SJCRH30 (cell line): ENCODE measurements at regions not wholly inside any gene's neighbourhood (a gene's known extent, or its start where the extent isn't known, plus 50 kb on each side); places are given as distances from the start of the nearest gene placed in this dataset.

Source experiments
- DNase-seq, 2 experiments: peaks; one replicate each; pipeline ENCODE4 v3.0.0-alpha.2; 2015 to 2020
- H3K27ac ChIP-seq: fragments of 250-450 bp; sonication (Bioruptor Pico); 2 replicates; pipeline ENCODE4 v1.5.1; 2020; ENCODE audit warnings: mild to moderate bottlenecking, moderate library complexity
- H3K27me3 ChIP-seq: fragments of 250-450 bp; sonication (Bioruptor Pico); 2 replicates; pipeline ENCODE4 v1.5.1; 2020; ENCODE audit warnings: mild to moderate bottlenecking, moderate library complexity
- H3K36me3 ChIP-seq: fragments of 250-450 bp; sonication (Bioruptor Pico); 2 replicates; pipeline ENCODE4 v1.5.1; 2020; ENCODE audit warnings: mild to moderate bottlenecking, moderate library complexity
- H3K4me1 ChIP-seq: fragments of 250-450 bp; sonication (Bioruptor Pico); 2 replicates; pipeline ENCODE4 v1.5.1; 2020; ENCODE audit warnings: mild to moderate bottlenecking, moderate library complexity
- H3K4me3 ChIP-seq: fragments of 250-450 bp; sonication (Bioruptor Pico); 2 replicates; pipeline ENCODE4 v1.5.1; 2020; ENCODE audit warnings: mild to moderate bottlenecking, moderate library complexity
- H3K9me3 ChIP-seq: fragments of 250-450 bp; sonication (Bioruptor Pico); replicated peaks from 2 replicates; pipeline ENCODE4 v1.5.1; 2020; ENCODE audit warnings: mild to moderate bottlenecking, moderate library complexity

GRCh38 chr6:152874267-152874666, 108.6 kb downstream of the FBXO5 start:
- no peak overlapping the region for H3K27ac ChIP-seq
- no peaks in the 10 kb centered on the region for H3K9me3 ChIP-seq
- no peaks in the 10 kb centered on the region for H3K27me3 ChIP-seq
- 0 out of 2 replicates have a peak, but pooled peaks cover 3% of the 10 kb centered on the region for H3K36me3 ChIP-seq
- no peak for DNase-seq
- H3K4me1 ChIP-seq, result no peaks in the 10 kb centered on the region
- H3K4me3 ChIP-seq, result no peak overlapping the region

- peak; percentile 12 to 30 for DNase-seq
- Histone ChIP-seq H3K27ac (no peak overlapping the region), H3K36me3 (0 out of 2 replicates have a peak, but pooled peaks cover 3% of the 10 kb centered on the region)
These were observed 107.8 kb downstream of the FBXO5 start for GRCh38 chr6:152874846-152875568.

GRCh38 chr6:152879681-152880080, 103.2 kb downstream of the FBXO5 start:
- no peak overlapping the region for H3K27ac ChIP-seq
- H3K4me1 ChIP-seq, result no peaks in the 10 kb centered on the region
- no peak overlapping the region for H3K4me3 ChIP-seq
- H3K9me3 ChIP-seq, result no peaks in the 10 kb centered on the region
- H3K36me3 ChIP-seq, result no peaks in the 10 kb centered on the region
- no peak for DNase-seq
- no peaks in the 10 kb centered on the region for H3K27me3 ChIP-seq

More at GRCh38 chr6:152874846-152875568, 107.8 kb downstream of the FBXO5 start:
- H3K4me3 ChIP-seq, result no peak overlapping the region
- no peaks in the 10 kb centered on the region for H3K27me3 ChIP-seq
- no peaks in the 10 kb centered on the region for H3K4me1 ChIP-seq
- no peaks in the 10 kb centered on the region for H3K9me3 ChIP-seq

GRCh38 chr6:152893187-152893586, 89.7 kb downstream of the FBXO5 start:
- Histone ChIP-seq H3K4me1 (no peaks in the 10 kb centered on the region), H3K9me3 (no peaks in the 10 kb centered on the region), H3K4me3 (no peak overlapping the region), H3K27ac (no peak overlapping the region), H3K27me3 (no peaks in the 10 kb centered on the region), H3K36me3 (no peaks in the 10 kb centered on the region)
- peak in 1 of 2 experiments; percentile 27 for DNase-seq

- Histone ChIP-seq H3K4me1 (no peaks in the 10 kb centered on the region), H3K36me3 (no peaks in the 10 kb centered on the region), H3K9me3 (no peaks in the 10 kb centered on the region), H3K27ac (no peak overlapping the region), H3K4me3 (no peak overlapping the region), H3K27me3 (no peaks in the 10 kb centered on the region)
- DNase-seq, result no peak
These were observed 85.9 kb downstream of the FBXO5 start for GRCh38 chr6:152896923-152897322.

- Histone ChIP-seq H3K27me3 (no peaks in the 10 kb centered on the region), H3K4me3 (no peak overlapping the region), H3K4me1 (no peaks in the 10 kb centered on the region), H3K27ac (no peak overlapping the region), H3K9me3 (no peaks in the 10 kb centered on the region), H3K36me3 (no peaks in the 10 kb centered on the region)
- peak; percentile 53 to 75 for DNase-seq
These were observed 84.9 kb downstream of the FBXO5 start for GRCh38 chr6:152897807-152898399.

GRCh38 chr6:152904678-152905077, 78.2 kb downstream of the FBXO5 start:
- H3K9me3 ChIP-seq, result no peaks in the 10 kb centered on the region
- H3K36me3 ChIP-seq, result no peaks in the 10 kb centered on the region
- no peak overlapping the region for H3K4me3 ChIP-seq
- no peak overlapping the region for H3K27ac ChIP-seq
- H3K27me3 ChIP-seq, result no peaks in the 10 kb centered on the region
- no peak for DNase-seq
- no peaks in the 10 kb centered on the region for H3K4me1 ChIP-seq

- Histone ChIP-seq H3K9me3 (no peaks in the 10 kb centered on the region), H3K36me3 (no peaks in the 10 kb centered on the region), H3K4me1 (no peaks in the 10 kb centered on the region), H3K4me3 (no peak overlapping the region), H3K27me3 (no peaks in the 10 kb centered on the region), H3K27ac (no peak overlapping the region)
- no peak for DNase-seq
These were observed 77.1 kb downstream of the FBXO5 start for GRCh38 chr6:152905551-152906299.

GRCh38 chr6:152909241-152909640, 73.6 kb downstream of the FBXO5 start:
- Histone ChIP-seq H3K36me3 (no peaks in the 10 kb centered on the region), H3K27ac (no peak overlapping the region), H3K4me1 (no peaks in the 10 kb centered on the region), H3K27me3 (no peaks in the 10 kb centered on the region), H3K9me3 (no peaks in the 10 kb centered on the region), H3K4me3 (no peak overlapping the region)
- DNase-seq, result no peak

- Histone ChIP-seq H3K4me3 (no peak overlapping the region), H3K27ac (no peak overlapping the region), H3K27me3 (no peaks in the 10 kb centered on the region), H3K4me1 (no peaks in the 10 kb centered on the region), H3K36me3 (no peaks in the 10 kb centered on the region), H3K9me3 (no peaks in the 10 kb centered on the region)
- no peak for DNase-seq
These were observed 66.8 kb downstream of the FBXO5 start for GRCh38 chr6:152916035-152916434.

GRCh38 chr6:152918991-152919390, 63.9 kb downstream of the FBXO5 start:
- Histone ChIP-seq H3K27me3 (no peaks in the 10 kb centered on the region), H3K36me3 (no peaks in the 10 kb centered on the region), H3K4me3 (no peak overlapping the region), H3K27ac (no peak overlapping the region), H3K4me1 (no peaks in the 10 kb centered on the region), H3K9me3 (no peaks in the 10 kb centered on the region)
- DNase-seq, result no peak

GRCh38 chr6:152920016-152920415, 62.8 kb downstream of the FBXO5 start:
- no peak overlapping the region for H3K27ac ChIP-seq
- no peak for DNase-seq
- no peaks in the 10 kb centered on the region for H3K4me1 ChIP-seq
- no peaks in the 10 kb centered on the region for H3K27me3 ChIP-seq
- no peaks in the 10 kb centered on the region for H3K9me3 ChIP-seq
- H3K36me3 ChIP-seq, result no peaks in the 10 kb centered on the region
- H3K4me3 ChIP-seq, result no peak overlapping the region
